H9 (cell line): ENCODE measurements at regions not wholly inside any gene's neighbourhood (a gene's known extent, or its start where the extent isn't known, plus 50 kb on each side); places are given as distances from the start of the nearest gene placed in this dataset.

ENCODE experiments used
- DNase-seq: peaks from one replicate; pipeline ENCODE4 v3.0.0-alpha.2; 2017
- H2AFZ ChIP-seq: one replicate; pipeline ENCODE4 v1.6.1; 2013; ENCODE audit warnings: mild to moderate bottlenecking, low read length, control low read depth, moderate library complexity
- H2AK5ac ChIP-seq: 2 replicates; pipeline ENCODE4 v1.6.1; 2013; ENCODE audit warnings: low read length, control low read depth, mixed read lengths; ENCODE audit not compliant: insufficient read length
- H2BK120ac ChIP-seq: one replicate; pipeline ENCODE4 v1.6.1; 2013; ENCODE audit warnings: low read depth, mild to moderate bottlenecking, low read length, control low read depth, inconsistent platforms; ENCODE audit not compliant: poor library complexity, severe bottlenecking
- H2BK12ac ChIP-seq: 2 replicates; pipeline ENCODE4 v1.6.1; 2013; ENCODE audit warnings: low read length, control low read depth, mixed read lengths, low read depth; ENCODE audit not compliant: insufficient read length
- H2BK15ac ChIP-seq: 2 replicates; pipeline ENCODE4 v1.6.1; 2013; ENCODE audit warnings: low read depth, low read length, control low read depth
- H2BK20ac ChIP-seq: one replicate; pipeline ENCODE4 v1.6.1; 2013; ENCODE audit warnings: low read depth, mild to moderate bottlenecking, low read length, control low read depth, inconsistent platforms; ENCODE audit not compliant: poor library complexity, severe bottlenecking
- H2BK5ac ChIP-seq: 2 replicates; pipeline ENCODE4 v1.6.1; 2013; ENCODE audit warnings: low read length, control low read depth, mixed read lengths; ENCODE audit not compliant: insufficient read length
- H3K14ac ChIP-seq: 2 replicates; pipeline ENCODE4 v1.6.1; 2013; ENCODE audit warnings: low read length, control low read depth; ENCODE audit not compliant: insufficient read depth
- H3K18ac ChIP-seq: 2 replicates; pipeline ENCODE4 v1.6.1; 2013; ENCODE audit warnings: low read depth, mild to moderate bottlenecking, mixed read lengths, low read length, control low read depth; ENCODE audit not compliant: insufficient read length
- H3K23ac ChIP-seq: 2 replicates; pipeline ENCODE4 v1.6.1; 2013; ENCODE audit warnings: low read length, control low read depth, mixed read lengths, low read depth; ENCODE audit not compliant: insufficient read length
- H3K23me2 ChIP-seq: 2 replicates; pipeline ENCODE4 v1.6.1; 2013; ENCODE audit warnings: low read depth, mild to moderate bottlenecking, mixed read lengths, low read length, control low read depth; ENCODE audit not compliant: insufficient read length, poor library complexity, severe bottlenecking
- H3K27ac ChIP-seq: 2 replicates; pipeline ENCODE4 v1.5.1; 2013; ENCODE audit warnings: low read length, control low read depth, mixed read lengths, low read depth; ENCODE audit not compliant: insufficient read length
- H3K27me3 ChIP-seq: 2 replicates; pipeline ENCODE4 v1.6.1; 2013; ENCODE audit warnings: low read length, control low read depth, inconsistent platforms; ENCODE audit not compliant: insufficient read depth
- H3K4ac ChIP-seq: 2 replicates; pipeline ENCODE4 v1.6.1; 2013; ENCODE audit warnings: low read depth, mild to moderate bottlenecking, control low read depth, inconsistent platforms, low read length, moderate library complexity
- H3K4me1 ChIP-seq: 2 replicates; pipeline ENCODE4 v1.6.1; 2013; ENCODE audit warnings: low read length, control low read depth, inconsistent platforms; ENCODE audit not compliant: insufficient read depth
- H3K4me2 ChIP-seq: 2 replicates; pipeline ENCODE4 v1.6.1; 2013; ENCODE audit warnings: low read length, control low read depth, mixed read lengths; ENCODE audit not compliant: insufficient read length, insufficient read depth
- H3K56ac ChIP-seq: 2 replicates; pipeline ENCODE4 v1.6.1; 2013; ENCODE audit warnings: low read depth, mild to moderate bottlenecking, mixed read lengths, low read length, control low read depth; ENCODE audit not compliant: insufficient read length
- H3K79me1 ChIP-seq: 2 replicates; pipeline ENCODE4 v1.6.1; 2013; ENCODE audit warnings: low read depth, mild to moderate bottlenecking, moderate library complexity, low read length, control low read depth, inconsistent platforms; ENCODE audit not compliant: insufficient read depth, poor library complexity, severe bottlenecking
- H3K79me2 ChIP-seq: 2 replicates; pipeline ENCODE4 v1.6.1; 2013; ENCODE audit warnings: low read length, control low read depth, inconsistent platforms; ENCODE audit not compliant: insufficient read depth
- H3K9ac ChIP-seq: 2 replicates; pipeline ENCODE4 v1.6.1; 2013; ENCODE audit warnings: low read length, control low read depth, mixed read lengths; ENCODE audit not compliant: insufficient read length; ENCODE audit errors: extremely low read depth
- H3K9me3 ChIP-seq: one replicate; pipeline ENCODE4 v1.6.1; 2013; ENCODE audit warnings: low read depth, low read length, inconsistent platforms; ENCODE audit not compliant: control insufficient read depth
- H3T11ph ChIP-seq: one replicate; pipeline ENCODE4 v1.6.1; 2013; ENCODE audit warnings: mild to moderate bottlenecking, low read length, control low read depth, inconsistent platforms
- H4K20me1 ChIP-seq: one replicate; pipeline ENCODE4 v1.6.1; 2013; ENCODE audit not compliant: control insufficient read depth, insufficient read length, insufficient read depth
- H4K5ac ChIP-seq: 2 replicates; pipeline ENCODE4 v1.6.1; 2013; ENCODE audit warnings: low read depth, mild to moderate bottlenecking, mixed read lengths, low read length, control low read depth; ENCODE audit not compliant: insufficient read length
- H4K8ac ChIP-seq: replicated peaks from 2 replicates; pipeline ENCODE4 v1.6.1; 2013; ENCODE audit warnings: low read length, control low read depth, mixed read lengths, low read depth; ENCODE audit not compliant: insufficient read length
- H4K91ac ChIP-seq: 2 replicates; pipeline ENCODE4 v1.6.1; 2013; ENCODE audit warnings: low read depth, mild to moderate bottlenecking, moderate library complexity, mixed read lengths, low read length, control low read depth; ENCODE audit not compliant: insufficient read length
- H3K27ac Mint-ChIP-seq, 3 experiments: 2 replicates in 2 of 3; 3 replicates in 1 of 3; pipeline ENCODE4 v1.8.0; 2020 to 2021; ENCODE audit warnings: mixed read lengths in 3 of 3, mild to moderate bottlenecking in 1 of 3, moderate library complexity in 1 of 3
- H3K27me3 Mint-ChIP-seq: 2 replicates; pipeline ENCODE4 v1.8.0; 2021; ENCODE audit warnings: low read depth, mild to moderate bottlenecking, moderate library complexity, mixed read lengths
- H3K36me3 Mint-ChIP-seq, 3 experiments: 2 replicates in 2 of 3; 3 replicates in 1 of 3; pipeline ENCODE4 v1.8.0; 2020 to 2021; ENCODE audit warnings: low read depth in 3 of 3, mixed read lengths in 3 of 3; ENCODE audit not compliant: insufficient read depth in 1 of 3
- H3K4me1 Mint-ChIP-seq, 2 experiments: 2 replicates each; pipeline ENCODE4 v1.8.0; 2020; ENCODE audit warnings: mixed read lengths in 2 of 2
- H3K4me3 Mint-ChIP-seq, 2 experiments: 2 replicates in 1 of 2; 3 replicates in 1 of 2; pipeline ENCODE4 v1.8.0; 2020 to 2021; ENCODE audit warnings: mild to moderate bottlenecking in 2 of 2, mixed read lengths in 2 of 2, moderate library complexity in 1 of 2
- H3K9me3 Mint-ChIP-seq, 2 experiments: 2 replicates in 1 of 2; 3 replicates in 1 of 2; pipeline ENCODE4 v1.8.0; 2020; ENCODE audit warnings: mild to moderate bottlenecking in 2 of 2, mixed read lengths in 2 of 2, moderate library complexity in 1 of 2
- TF ChIP-seq, protein P1 (sequence below): fragments of 200-600 bp; sonication (generic); conservative IDR thresholded peaks from 3 replicates; pipeline ENCODE4 v1.8.0; 2021; ENCODE audit warnings: antibody characterized with exemption, mild to moderate bottlenecking

- Mint-ChIP-seq H3K27me3 (no peaks in the 10 kb centered on the region), H3K36me3 (no peaks in the 10 kb centered on the region), H3K27ac (no peak overlapping the region; a peak in 1 of 7 replicates), H3K9me3 (no peaks in the 10 kb centered on the region), H3K4me3 (no peak overlapping the region), H3K4me1 (peaks cover 6% of the 10 kb centered on the region in 2 experiments; a peak in 3 of 4 replicates)
- H3K4me2 ChIP-seq: no peak overlapping the region
- peak overlapping the region; percentile 25 for H2AFZ ChIP-seq
- H4K91ac ChIP-seq: no peak overlapping the region
- no peaks in the 10 kb centered on the region for H3K9me3 ChIP-seq
- no peak overlapping the region for H2BK5ac ChIP-seq
- H3K56ac ChIP-seq: no peak overlapping the region
- no peaks in the 10 kb centered on the region for H3K79me2 ChIP-seq
- no peak overlapping the region for H3T11ph ChIP-seq
- H4K5ac ChIP-seq: no peak overlapping the region
- no peak overlapping the region for H2AK5ac ChIP-seq
- H4K8ac ChIP-seq: no peak overlapping the region
- H3K18ac ChIP-seq: no peak overlapping the region
- H3K23me2 ChIP-seq: no peaks in the 10 kb centered on the region
- no peak overlapping the region for H2BK20ac ChIP-seq
- no peak overlapping the region for H2BK15ac ChIP-seq
- H3K9ac ChIP-seq: no peak overlapping the region
- H3K4me1 ChIP-seq: no peaks in the 10 kb centered on the region
- H3K27ac ChIP-seq: no peak overlapping the region
- DNase-seq: no peak
- H3K23ac ChIP-seq: no peak overlapping the region
- H4K20me1 ChIP-seq: no peaks in the 10 kb centered on the region
- no peak overlapping the region for H2BK12ac ChIP-seq
- H3K79me1 ChIP-seq: no peaks in the 10 kb centered on the region
- no peaks in the 10 kb centered on the region for H3K27me3 ChIP-seq
- TF ChIP-seq, protein P1, sequence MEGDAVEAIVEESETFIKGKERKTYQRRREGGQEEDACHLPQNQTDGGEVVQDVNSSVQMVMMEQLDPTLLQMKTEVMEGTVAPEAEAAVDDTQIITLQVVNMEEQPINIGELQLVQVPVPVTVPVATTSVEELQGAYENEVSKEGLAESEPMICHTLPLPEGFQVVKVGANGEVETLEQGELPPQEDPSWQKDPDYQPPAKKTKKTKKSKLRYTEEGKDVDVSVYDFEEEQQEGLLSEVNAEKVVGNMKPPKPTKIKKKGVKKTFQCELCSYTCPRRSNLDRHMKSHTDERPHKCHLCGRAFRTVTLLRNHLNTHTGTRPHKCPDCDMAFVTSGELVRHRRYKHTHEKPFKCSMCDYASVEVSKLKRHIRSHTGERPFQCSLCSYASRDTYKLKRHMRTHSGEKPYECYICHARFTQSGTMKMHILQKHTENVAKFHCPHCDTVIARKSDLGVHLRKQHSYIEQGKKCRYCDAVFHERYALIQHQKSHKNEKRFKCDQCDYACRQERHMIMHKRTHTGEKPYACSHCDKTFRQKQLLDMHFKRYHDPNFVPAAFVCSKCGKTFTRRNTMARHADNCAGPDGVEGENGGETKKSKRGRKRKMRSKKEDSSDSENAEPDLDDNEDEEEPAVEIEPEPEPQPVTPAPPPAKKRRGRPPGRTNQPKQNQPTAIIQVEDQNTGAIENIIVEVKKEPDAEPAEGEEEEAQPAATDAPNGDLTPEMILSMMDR: no peak
- no peak overlapping the region for H2BK120ac ChIP-seq
- H3K4ac ChIP-seq: no peak overlapping the region
- no peak overlapping the region for H3K14ac ChIP-seq
These were observed 750.3 kb downstream of the FAT4 start for GRCh38 chr4:126065016-126065415.
